COR-L47 (cell line): ENCODE measurements at regions not wholly inside any gene's neighbourhood (a gene's known extent, or its start where the extent isn't known, plus 50 kb on each side); places are given as distances from the start of the nearest gene placed in this dataset.

Source experiments
- DNase-seq: peaks from one replicate; lab custom pipeline; 2025; lab: John Stamatoyannopoulos, UW

- DNase-seq = no peak
Observed at GRCh38 chr12:24081606-24082005, 132.1 kb upstream of the SOX5 start.

- no peak for DNase-seq
Observed at GRCh38 chr12:24081092-24081529, 131.6 kb upstream of the SOX5 start.

- no peak for DNase-seq
Observed at GRCh38 chr12:24080465-24080864, 131.0 kb upstream of the SOX5 start.

DNA sequence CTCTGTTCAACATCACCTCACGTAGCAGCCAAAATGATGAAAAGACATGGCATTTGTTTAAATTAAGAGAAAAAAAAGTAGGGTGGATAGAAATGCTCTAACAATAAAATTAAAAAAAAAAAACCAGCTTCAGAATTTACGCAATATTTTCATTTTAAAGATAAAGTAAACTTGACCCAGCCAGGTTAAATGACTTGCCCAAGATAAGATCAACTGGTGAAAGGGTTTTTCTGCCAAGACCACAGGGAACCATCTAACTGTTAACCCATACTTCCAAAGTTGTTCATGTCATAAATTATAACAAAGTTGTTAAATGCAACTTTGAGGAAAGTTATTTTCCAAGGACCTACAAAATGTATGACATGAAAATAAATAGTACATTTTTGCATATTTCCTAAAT lies 129.6 kb upstream of the SOX5 start:
- DNase-seq = no peak

DNA sequence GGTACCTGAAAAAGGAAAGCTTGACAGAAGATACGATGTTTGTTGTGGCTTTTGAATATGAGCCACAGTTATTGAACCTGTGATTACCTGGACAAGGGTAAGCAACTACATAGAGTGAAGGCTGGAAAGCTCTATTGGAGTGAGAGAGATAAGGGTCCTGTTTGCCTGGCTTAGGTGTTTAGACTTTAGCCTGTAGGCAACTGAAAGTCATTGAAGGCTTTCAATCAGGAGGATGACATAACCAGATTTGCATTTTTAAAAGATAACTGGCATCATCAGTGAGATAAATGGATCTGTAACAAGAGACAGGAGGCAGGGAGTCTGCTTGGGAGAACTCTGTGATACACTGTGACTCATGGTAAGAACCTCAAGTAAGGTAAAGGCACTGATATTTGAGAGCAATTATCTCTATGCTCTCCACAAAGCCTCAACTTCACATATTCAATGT lies 128.9 kb upstream of the SOX5 start:
- no peak for DNase-seq

DNA sequence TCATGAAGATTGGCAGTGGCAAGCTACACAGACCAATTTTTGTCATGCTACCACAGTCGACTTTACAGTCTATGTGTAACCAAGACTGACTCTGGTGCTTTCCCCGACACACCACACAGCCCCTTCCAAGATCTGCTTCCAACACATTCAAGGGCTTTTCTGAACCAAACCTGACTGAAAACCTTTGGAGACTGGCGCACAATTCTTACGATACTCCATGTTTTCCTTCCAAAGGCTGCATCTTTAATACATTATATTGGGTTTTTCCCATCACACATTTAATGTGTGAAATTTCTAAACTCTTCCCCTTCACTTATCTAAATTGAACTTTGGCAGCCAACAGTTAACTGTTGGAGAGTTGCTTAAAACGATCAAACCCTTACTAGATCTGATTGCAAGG lies 127.7 kb upstream of the SOX5 start:
- DNase-seq = no peak

DNA sequence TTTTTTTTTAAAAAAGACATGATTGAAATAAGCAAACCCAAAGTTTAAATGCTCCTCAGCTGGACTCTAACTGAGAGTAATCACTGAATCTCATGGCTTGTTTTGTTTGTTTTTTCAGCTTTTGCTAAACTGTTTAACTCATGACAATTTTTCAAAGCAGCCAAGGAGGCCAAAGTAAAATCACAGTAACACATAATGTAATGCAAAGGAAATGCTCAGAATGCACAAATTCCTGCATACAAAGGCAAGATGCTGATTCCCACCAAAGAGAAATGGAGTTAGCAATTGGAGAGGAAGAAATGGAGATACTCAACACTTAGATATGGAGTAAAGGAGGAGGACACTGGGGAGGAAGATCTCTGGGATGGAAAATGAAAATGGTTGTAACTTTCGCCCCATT lies 126.2 kb upstream of the SOX5 start:
- DNase-seq = no peak

DNA sequence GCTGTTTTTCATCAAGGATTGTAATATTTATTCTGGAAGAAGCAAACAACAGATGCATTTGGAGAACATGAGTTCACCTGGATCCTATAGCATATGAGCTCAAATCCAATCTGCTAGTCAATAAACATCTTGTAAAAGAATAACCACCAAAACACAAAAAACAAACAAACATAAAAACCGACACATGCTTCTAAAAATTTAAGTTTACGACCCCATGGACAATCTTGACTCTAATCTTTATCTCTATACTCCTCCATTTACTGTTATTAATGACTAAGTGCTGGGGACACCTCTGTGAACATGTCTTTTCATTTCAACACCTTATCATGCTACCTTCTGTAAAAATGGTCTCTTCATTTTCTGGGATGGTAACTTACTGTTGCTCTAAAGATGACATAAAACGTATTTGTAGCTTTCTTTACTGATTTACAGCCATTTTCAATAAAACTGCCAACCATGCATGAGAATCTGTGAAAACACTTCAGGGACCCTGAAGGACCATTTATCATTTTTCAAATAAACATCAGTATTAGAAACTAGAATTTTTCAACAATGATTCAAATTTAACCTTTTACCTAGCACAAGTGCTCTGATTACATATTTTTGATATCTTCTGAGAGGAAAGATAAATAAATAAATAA lies 123.8 kb upstream of the SOX5 start:
- no peak for DNase-seq

DNA sequence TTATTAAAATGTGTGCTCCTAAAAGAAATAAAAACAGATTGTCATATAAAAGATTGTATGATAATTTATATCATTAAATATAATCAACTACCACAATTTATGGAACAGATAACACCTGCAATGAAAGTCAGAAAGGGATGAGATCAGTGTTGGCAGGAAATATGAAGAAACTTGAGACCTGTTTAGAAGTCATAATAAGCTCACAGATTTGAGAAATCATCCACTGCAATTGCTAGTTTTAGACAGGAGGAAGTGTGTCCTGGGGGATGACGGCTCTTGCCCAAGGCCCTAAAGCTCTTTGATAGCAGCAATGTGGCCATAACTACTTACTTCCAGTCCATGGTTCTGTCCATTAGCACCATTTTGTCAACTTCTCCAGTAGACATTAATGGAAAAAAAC lies 122.8 kb upstream of the SOX5 start:
- no peak for DNase-seq

- no peak for DNase-seq
Observed at GRCh38 chr12:24071842-24072241, 122.4 kb upstream of the SOX5 start.

GRCh38 chr12:24069532-24070395 lies 120.3 kb upstream of the SOX5 start:
- no peak for DNase-seq

- no peak for DNase-seq
Observed at GRCh38 chr12:24066865-24067264, 117.4 kb upstream of the SOX5 start.

DNA sequence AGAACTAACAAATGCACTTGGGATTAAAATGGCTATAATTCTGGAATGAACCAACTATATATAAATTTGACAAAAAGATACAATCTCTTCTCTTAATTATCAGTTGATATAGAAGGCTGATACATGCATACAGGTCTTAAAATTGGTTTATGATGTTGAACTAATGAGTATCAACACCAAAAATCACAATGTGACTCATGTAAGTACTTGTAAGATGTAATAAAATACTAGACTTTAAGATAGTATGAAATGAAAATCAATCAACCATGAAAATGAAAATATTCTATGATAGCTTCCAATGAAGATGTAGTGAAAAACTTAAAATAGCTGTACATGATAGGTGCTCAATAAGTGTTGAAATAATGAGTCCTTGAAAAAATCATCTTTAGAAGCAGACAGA lies 116.6 kb upstream of the SOX5 start:
- no peak for DNase-seq

DNA sequence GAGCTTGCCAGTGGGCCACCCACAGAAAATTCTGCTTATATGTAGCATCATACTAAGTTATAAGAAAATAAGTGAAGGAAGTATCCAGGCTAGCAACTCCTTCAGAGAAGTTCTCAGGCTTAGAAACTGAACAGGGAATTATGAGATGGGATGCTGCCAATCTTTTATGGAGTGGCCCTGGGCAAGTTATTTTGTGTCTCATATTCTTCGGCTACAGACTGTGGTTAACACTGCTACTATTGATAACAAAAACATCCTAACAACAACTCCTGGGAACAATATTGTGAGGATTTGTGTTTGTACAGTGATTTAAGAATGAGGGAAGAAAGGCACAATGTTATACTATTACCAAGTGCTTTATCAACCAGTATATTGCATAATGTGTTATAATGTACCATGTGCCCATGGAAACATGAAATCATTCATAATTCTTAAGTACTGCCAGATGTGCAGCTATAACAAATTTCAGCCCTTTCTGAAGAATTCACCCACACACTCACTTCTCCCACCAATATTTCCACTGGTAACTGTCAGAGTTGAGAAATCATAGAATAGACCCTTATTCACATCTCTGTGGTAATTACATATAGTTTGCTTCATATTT lies 113.3 kb upstream of the SOX5 start:
- DNase-seq = no peak

DNA sequence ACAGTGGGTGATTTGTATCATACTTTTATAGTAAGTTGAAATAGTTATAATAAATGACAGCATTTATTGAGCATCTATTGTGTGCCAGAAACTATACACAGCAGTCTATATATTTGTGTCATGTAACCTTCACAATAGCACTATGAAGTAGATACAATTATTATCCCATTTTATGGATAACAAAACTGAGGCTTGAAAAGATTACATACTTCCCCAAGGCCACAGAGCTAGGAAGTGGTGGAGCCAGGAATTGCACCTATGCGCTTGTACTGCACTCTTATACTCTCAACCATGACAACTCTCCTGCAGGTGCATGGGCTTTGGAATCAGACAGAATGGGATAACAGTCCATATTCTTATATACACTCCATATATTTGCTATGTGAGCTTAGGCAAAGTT lies 110.6 kb upstream of the SOX5 start:
- DNase-seq = no peak

- DNase-seq = no peak
Observed at GRCh38 chr12:24057920-24058476, 108.5 kb upstream of the SOX5 start.

DNA sequence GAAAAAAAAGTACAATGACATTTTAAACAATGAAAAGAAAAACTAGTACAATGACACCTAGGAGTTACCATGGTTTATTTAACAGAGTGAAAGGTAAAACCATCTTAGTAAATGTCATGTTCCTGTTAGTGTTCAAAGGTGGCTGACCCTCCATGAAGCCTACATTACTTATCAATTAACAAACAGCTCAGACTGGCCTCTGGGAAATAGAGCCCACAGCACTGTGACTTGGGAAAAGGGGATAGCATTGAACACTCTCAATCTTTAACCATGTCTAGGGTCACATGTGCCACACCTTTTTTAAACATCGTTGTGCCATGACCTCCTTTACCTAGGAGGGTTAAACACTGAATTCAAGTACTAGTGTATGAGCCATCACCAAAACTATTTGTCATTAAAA lies 106.3 kb upstream of the SOX5 start:
- no peak for DNase-seq

DNA sequence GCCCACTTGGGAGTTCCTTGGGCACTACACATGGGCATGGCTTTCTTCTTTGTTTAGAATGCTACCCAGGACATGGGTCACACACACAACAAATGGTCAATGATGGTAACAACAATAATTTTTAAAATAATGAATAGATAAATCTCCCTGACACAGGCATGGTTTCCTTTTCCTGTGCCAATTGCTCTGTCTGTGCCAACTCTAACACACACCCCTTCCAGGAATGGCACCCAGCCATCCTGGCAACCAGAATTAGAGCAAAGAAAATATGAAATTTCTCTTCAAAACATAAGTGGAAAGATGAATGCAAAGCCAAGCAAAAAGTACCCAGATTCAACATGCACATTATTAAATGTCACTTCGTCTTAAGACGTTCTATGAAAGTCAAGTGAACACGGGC lies 104.9 kb upstream of the SOX5 start:
- DNase-seq = no peak

- no peak for DNase-seq
Observed at GRCh38 chr12:24049728-24050127, 100.3 kb upstream of the SOX5 start.

DNA sequence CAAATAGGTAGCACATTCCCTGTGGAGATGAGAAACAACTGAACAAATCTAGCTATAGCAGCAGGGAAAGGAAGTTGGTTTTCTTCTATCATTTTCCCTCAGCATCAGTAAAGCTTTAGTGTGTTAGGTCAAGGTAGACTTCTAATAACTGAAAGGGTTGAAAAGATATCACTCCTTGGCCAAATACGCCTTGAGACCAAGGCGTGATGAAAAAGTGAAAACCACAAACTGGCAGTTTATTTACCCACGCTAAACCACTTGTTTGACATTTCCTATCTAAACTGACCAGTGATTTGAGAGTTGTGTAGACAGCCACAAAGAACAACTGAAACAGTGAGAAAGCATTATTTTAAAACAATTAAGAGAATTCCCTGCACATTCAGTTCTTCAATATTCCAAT lies 99.6 kb upstream of the SOX5 start:
- no peak for DNase-seq

GRCh38 chr12:24048446-24048845 lies 99.0 kb upstream of the SOX5 start:
- no peak for DNase-seq

GRCh38 chr12:24047326-24047725 lies 97.9 kb upstream of the SOX5 start:
- DNase-seq = no peak

DNA sequence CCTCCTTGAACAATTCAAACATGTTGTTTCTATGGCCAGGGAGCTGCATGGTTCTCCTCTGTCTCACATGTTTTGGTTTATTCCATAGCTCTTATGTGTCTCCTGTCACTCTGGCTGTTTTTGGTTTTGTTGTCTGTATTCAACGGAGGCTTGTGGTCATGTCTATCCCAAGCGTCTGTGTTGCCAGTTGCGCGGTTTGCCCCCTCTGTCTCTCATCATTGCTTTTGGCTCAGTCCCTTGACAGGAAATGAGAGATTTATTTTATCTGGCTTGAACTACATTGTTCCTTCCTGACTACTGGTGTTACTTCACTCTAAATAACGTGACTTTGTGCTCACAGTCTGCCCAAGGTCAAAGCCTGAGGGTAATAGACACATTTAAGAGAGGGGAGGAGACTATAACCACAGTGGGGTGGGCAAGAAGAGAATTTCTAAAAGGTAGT lies 96.4 kb upstream of the SOX5 start:
- no peak for DNase-seq
